ENCODE measurements at regions not wholly inside any gene's neighbourhood (a gene's known extent, or its start where the extent isn't known, plus 50 kb on each side); places are given as distances from the start of the nearest gene placed in this dataset.

DNA sequence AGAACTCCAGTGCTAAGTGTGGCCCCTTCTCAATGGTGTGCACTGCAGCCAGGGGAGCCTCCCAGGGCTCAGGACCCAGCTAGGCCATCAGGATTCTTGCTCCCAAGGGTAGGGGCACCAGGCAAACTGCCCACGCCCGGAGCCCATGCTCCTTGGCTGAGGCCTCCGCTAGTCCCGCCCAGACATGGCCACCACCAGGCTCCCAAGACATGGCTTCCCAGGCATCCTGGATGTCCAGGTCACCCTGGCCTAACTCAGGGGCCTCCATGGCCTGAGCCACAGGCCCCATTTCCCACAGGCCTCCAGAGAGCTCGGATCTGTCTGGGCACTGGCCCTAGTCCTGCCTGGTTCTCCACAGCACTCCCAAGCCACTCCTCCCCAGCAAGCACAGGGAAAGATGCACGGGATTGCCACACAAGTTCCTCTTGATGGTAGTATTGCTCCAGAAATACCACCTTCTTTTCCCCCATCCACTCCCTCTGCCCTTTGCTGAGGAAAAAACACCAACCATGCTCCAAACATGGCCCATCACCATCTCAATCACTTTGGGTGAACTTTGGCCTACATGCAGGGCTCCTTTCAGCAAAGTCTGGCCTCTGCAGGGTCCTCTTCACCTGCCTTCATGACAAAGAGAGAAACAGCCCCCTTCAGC is 274.7 kb upstream of the AGTR2 start:
- Mint-ChIP-seq H3K9me3 (ENCODE audit: unreplicated experiment) (no peaks in the 10 kb centered on the region), H3K4me3 (ENCODE audit: unreplicated experiment) (no peak overlapping the region), H3K27ac (ENCODE audit: unreplicated experiment) (no peak overlapping the region), H3K4me1 (ENCODE audit: low read depth, unreplicated experiment) (peaks cover 16% of the 10 kb centered on the region), H3K27me3 (ENCODE audit: low read depth, unreplicated experiment) (no peaks in the 10 kb centered on the region), H3K36me3 (ENCODE audit: low read depth, unreplicated experiment) (no peaks in the 10 kb centered on the region)
- H3K4me1 ChIP-seq (ENCODE audit: insufficient read depth, low read length) = no peaks in the 10 kb centered on the region
- no peak overlapping the region for H2AFZ ChIP-seq (ENCODE audit: low read depth, low read length)
- no peaks in the 10 kb centered on the region for H3K79me2 ChIP-seq (ENCODE audit: insufficient read depth, low read length)
- H3K4me3 ChIP-seq (ENCODE audit: insufficient read depth, low read depth, low read length) = no peak overlapping the region
- TF ChIP-seq EZH2 (IDR thresholded peaks at IDR 0.05; ENCODE audit: insufficient read depth, low read length) = no peak
- TF ChIP-seq, protein P1, sequence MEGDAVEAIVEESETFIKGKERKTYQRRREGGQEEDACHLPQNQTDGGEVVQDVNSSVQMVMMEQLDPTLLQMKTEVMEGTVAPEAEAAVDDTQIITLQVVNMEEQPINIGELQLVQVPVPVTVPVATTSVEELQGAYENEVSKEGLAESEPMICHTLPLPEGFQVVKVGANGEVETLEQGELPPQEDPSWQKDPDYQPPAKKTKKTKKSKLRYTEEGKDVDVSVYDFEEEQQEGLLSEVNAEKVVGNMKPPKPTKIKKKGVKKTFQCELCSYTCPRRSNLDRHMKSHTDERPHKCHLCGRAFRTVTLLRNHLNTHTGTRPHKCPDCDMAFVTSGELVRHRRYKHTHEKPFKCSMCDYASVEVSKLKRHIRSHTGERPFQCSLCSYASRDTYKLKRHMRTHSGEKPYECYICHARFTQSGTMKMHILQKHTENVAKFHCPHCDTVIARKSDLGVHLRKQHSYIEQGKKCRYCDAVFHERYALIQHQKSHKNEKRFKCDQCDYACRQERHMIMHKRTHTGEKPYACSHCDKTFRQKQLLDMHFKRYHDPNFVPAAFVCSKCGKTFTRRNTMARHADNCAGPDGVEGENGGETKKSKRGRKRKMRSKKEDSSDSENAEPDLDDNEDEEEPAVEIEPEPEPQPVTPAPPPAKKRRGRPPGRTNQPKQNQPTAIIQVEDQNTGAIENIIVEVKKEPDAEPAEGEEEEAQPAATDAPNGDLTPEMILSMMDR (IDR thresholded peaks at IDR 0.05; ENCODE audit: insufficient read depth, low read depth, low read length) = no peak
- DNase-seq (ENCODE audit: low read depth) (no peak), FAIRE-seq (no peak)
- H4K20me1 ChIP-seq (ENCODE audit: insufficient read depth, low read length) = no peaks in the 10 kb centered on the region
- no peak overlapping the region for H3K9ac ChIP-seq (ENCODE audit: low read length)
- no peak overlapping the region for H3K27ac ChIP-seq (ENCODE audit: low read depth, low read length)
- no peaks in the 10 kb centered on the region for H3K27me3 ChIP-seq (ENCODE audit: insufficient read depth, low read length)
- H3K36me3 ChIP-seq (ENCODE audit: insufficient read depth, low read length) = no peaks in the 10 kb centered on the region
- H3K9me3 ChIP-seq (ENCODE audit: insufficient read depth, low read depth, low read length) = no peaks in the 10 kb centered on the region
- H3K4me2 ChIP-seq (ENCODE audit: low read length) = no peak overlapping the region

DNA sequence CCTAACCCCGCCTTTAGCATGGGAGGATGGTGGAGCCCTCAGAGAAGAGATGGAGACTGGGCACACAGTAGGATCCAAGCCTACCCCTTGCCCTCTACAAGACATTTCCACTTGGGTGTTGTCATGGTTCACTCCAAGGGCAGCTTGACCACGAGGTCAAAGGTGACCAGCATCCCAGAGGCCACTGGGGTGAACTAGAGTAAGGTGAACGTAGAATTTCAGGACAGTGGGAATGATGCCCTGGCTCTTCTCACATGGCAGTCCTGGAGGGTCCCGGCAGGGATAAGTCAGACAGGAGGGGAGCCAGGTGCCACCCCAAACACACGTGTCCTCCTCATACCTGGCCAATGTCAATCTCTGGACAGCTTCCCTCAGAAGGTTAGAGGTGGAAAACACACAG is 274.2 kb upstream of the AGTR2 start:
- H3K9me3 ChIP-seq (ENCODE audit: insufficient read depth, low read depth, low read length) = no peaks in the 10 kb centered on the region
- no peak overlapping the region for H3K27ac ChIP-seq (ENCODE audit: low read depth, low read length)
- H2AFZ ChIP-seq (ENCODE audit: low read depth, low read length) = no peak overlapping the region
- Mint-ChIP-seq H3K9me3 (ENCODE audit: unreplicated experiment) (no peaks in the 10 kb centered on the region), H3K4me1 (ENCODE audit: low read depth, unreplicated experiment) (peaks cover 16% of the 10 kb centered on the region), H3K27ac (ENCODE audit: unreplicated experiment) (no peak overlapping the region), H3K27me3 (ENCODE audit: low read depth, unreplicated experiment) (no peaks in the 10 kb centered on the region), H3K4me3 (ENCODE audit: unreplicated experiment) (no peak overlapping the region), H3K36me3 (ENCODE audit: low read depth, unreplicated experiment) (no peaks in the 10 kb centered on the region)
- FAIRE-seq (no peak), DNase-seq (ENCODE audit: low read depth) (no peak)
- no peak overlapping the region for H3K4me3 ChIP-seq (ENCODE audit: insufficient read depth, low read depth, low read length)
- H3K4me2 ChIP-seq (ENCODE audit: low read length) = no peak overlapping the region
- no peaks in the 10 kb centered on the region for H3K79me2 ChIP-seq (ENCODE audit: insufficient read depth, low read length)
- H4K20me1 ChIP-seq (ENCODE audit: insufficient read depth, low read length) = no peaks in the 10 kb centered on the region
- H3K4me1 ChIP-seq (ENCODE audit: insufficient read depth, low read length) = no peaks in the 10 kb centered on the region
- no peaks in the 10 kb centered on the region for H3K27me3 ChIP-seq (ENCODE audit: insufficient read depth, low read length)
- H3K9ac ChIP-seq (ENCODE audit: low read length) = no peak overlapping the region
- TF ChIP-seq, protein P1 (IDR thresholded peaks at IDR 0.05; ENCODE audit: insufficient read depth, low read depth, low read length) = no peak
- TF ChIP-seq EZH2 (IDR thresholded peaks at IDR 0.05; ENCODE audit: insufficient read depth, low read length) = no peak
- H3K36me3 ChIP-seq (ENCODE audit: insufficient read depth, low read length) = no peaks in the 10 kb centered on the region

DNA sequence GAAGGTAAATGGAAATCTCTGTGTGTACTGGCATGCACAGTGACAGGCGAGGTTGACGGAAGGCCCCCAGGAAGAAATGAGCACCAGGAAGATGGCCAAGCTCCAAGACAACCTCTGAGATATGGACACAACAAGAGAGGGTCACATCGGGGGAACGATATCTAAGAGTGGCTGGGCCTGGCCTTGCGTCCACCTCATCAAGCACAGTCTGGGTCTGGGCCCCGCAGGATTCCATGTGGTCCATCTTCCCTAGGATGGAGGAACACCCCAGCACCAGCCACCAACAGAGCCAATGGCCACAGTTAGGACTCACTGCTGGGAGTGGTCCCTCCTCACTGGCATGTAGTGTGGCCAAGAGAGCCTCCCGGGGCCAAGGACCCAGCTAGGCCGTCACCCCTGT is 272.6 kb upstream of the AGTR2 start:
- H3K79me2 ChIP-seq (ENCODE audit: insufficient read depth, low read length) = no peaks in the 10 kb centered on the region
- H3K27ac Mint-ChIP-seq (ENCODE audit: unreplicated experiment) = no peak overlapping the region
- no peak for TF ChIP-seq EZH2 (IDR thresholded peaks at IDR 0.05; ENCODE audit: insufficient read depth, low read length)
- TF ChIP-seq, protein P1 (IDR thresholded peaks at IDR 0.05; ENCODE audit: insufficient read depth, low read depth, low read length) = no peak

More for the DNA sequence above, 272.6 kb upstream of the AGTR2 start:
- H3K27me3 ChIP-seq (ENCODE audit: insufficient read depth, low read length) = no peaks in the 10 kb centered on the region
- H3K4me3 ChIP-seq (ENCODE audit: insufficient read depth, low read depth, low read length) = no peak overlapping the region
- no peak overlapping the region for H2AFZ ChIP-seq (ENCODE audit: low read depth, low read length)
- H3K27me3 Mint-ChIP-seq (ENCODE audit: low read depth, unreplicated experiment) = no peaks in the 10 kb centered on the region
- no peaks in the 10 kb centered on the region for H3K36me3 Mint-ChIP-seq (ENCODE audit: low read depth, unreplicated experiment)
- no peaks in the 10 kb centered on the region for H3K9me3 ChIP-seq (ENCODE audit: insufficient read depth, low read depth, low read length)
- H4K20me1 ChIP-seq (ENCODE audit: insufficient read depth, low read length) = no peaks in the 10 kb centered on the region
- no peak overlapping the region for H3K27ac ChIP-seq (ENCODE audit: low read depth, low read length)
- no peak overlapping the region for H3K9ac ChIP-seq (ENCODE audit: low read length)
- H3K4me3 Mint-ChIP-seq (ENCODE audit: unreplicated experiment) = no peak overlapping the region
- no peak for DNase-seq (ENCODE audit: low read depth)
- H3K4me1 Mint-ChIP-seq (ENCODE audit: low read depth, unreplicated experiment) = peaks cover 9% of the 10 kb centered on the region
- no peak for FAIRE-seq
- H3K4me2 ChIP-seq (ENCODE audit: low read length) = no peak overlapping the region
- no peaks in the 10 kb centered on the region for H3K9me3 Mint-ChIP-seq (ENCODE audit: unreplicated experiment)
- no peaks in the 10 kb centered on the region for H3K4me1 ChIP-seq (ENCODE audit: insufficient read depth, low read length)
- H3K36me3 ChIP-seq (ENCODE audit: insufficient read depth, low read length) = no peaks in the 10 kb centered on the region

All from astrocyte (in vitro differentiated cells and primary cell).